Activated CD4-positive, alpha-beta T cell treated with anti-CD3 and anti-CD28 coated beads for 1 hour (primary cell): ENCODE measurements at regions not wholly inside any gene's neighbourhood (a gene's known extent, or its start where the extent isn't known, plus 50 kb on each side); places are given as distances from the start of the nearest gene placed in this dataset.
"Not testable (repeated sequence)": the region's sequence is repeated elsewhere in the genome, so short reads cannot be mapped to it uniquely, and the experiment has no call there.

Experiments
- DNase-seq: peaks from one replicate; pipeline ENCODE4 v3.0.0-alpha.2; 2020

DNA sequence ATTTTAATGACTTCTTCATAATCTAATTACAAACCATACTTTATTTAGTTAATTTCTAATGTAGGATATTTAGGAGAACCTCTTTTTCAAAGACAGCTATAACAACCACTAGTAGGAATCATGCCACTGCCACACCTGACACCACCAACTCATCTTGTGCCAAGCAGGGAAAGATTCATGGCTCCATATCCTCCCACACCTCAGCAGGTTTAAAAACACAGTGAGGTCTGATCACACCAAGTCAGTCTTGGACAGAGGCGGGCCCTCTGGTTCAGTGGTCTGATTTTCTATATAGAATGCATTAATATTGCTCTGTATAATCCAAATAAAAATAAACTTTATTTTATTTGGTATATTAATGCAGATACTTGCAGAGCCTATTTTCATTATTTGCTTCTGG is 227.7 kb upstream of the TTC29 start:
- DNase-seq = no peak

DNA sequence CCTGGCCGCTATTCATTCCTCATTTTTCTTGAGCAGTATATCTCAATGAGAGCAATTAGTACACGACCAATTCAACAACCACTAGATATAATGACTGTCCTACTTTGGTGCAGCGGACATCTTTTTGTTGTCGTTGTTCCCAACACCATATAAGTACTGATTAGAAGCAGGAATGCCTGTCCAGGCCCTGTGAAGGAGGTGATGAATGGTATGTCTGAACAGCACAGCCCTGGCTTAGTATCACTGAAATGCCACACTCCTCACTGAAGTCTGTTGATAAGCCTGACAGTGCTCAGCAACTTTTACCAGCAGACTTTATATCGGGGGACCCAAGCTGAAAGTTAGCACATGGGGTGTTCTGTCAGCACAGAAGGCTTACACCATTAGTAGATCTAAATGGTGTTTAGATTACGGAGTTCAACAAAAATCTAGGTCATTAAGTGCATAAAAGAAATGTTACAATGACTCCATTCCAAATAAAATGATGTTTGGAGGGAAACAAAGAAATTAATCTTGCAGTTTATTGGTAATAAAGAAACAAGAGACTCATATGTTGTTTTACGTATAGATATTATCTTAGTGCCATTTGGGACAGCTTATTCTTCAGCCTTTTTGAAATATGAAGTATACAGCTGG is 228.3 kb upstream of the TTC29 start:
- DNase-seq = no peak

DNA sequence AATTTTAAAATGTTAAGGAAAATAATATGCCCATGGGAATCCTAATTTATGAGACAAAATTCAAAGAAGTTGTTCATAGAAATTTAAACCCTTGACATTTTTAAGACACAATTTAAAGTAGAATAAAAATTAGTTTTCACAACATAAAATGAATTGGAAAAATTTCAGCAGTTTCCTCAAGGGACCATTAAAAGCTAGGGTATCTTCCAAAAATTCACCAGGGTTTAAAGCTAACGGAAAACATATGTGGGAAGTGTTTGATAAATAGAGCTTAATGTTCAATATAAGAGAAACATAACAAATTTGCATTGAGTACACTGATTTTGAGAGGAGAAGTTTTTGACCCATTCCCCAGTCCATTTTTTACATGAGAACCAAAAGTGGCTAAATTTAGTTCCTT is 228.9 kb upstream of the TTC29 start:
- DNase-seq = no peak

- DNase-seq = no peak
Observed at GRCh38 chr4:147175460-147176025, 229.9 kb upstream of the TTC29 start.

GRCh38 chr4:147182041-147182440 is 236.4 kb upstream of the TTC29 start:
- DNase-seq = no peak

DNA sequence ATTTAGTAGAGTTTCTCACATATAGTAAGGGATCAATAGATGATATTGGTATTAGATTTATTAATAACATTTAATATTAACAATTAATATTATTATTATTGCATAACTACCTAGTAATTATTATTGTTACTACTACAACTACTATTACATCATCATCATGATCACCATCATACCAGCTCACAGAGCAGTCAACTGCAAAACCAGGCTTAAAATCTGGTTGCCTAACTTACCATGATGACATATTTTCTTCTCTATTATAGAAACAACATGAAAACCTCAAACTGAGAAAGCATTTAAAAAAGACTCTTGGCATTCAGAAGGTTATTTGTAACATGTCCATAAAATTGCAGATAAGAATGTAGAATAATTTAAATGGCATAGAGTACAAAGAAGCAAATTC is 247.0 kb upstream of the TTC29 start:
- no peak for DNase-seq

GRCh38 chr4:147194114-147194513 is 248.4 kb upstream of the TTC29 start:
- no peak for DNase-seq

GRCh38 chr4:147194604-147195003 is 248.9 kb upstream of the TTC29 start:
- DNase-seq = no peak

DNA sequence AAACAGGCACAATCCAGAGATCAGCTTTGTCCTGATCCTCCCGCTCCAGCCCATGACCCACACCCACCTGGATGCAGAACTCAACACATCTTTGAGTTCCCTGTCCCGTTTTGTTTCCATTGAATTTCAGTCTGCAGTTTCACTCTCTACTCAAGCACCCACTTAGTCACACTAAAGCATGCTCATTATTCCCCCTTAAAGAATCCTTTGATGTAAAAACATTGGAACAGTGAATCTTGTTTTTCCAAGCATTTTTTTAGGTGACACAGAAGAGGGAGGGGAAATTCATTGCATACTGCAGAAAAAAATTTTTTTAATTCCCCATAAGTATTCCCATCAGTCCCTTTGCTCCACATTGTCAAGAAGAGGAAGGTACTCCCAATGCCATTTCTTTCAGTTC is 249.7 kb upstream of the TTC29 start:
- no peak for DNase-seq

DNA sequence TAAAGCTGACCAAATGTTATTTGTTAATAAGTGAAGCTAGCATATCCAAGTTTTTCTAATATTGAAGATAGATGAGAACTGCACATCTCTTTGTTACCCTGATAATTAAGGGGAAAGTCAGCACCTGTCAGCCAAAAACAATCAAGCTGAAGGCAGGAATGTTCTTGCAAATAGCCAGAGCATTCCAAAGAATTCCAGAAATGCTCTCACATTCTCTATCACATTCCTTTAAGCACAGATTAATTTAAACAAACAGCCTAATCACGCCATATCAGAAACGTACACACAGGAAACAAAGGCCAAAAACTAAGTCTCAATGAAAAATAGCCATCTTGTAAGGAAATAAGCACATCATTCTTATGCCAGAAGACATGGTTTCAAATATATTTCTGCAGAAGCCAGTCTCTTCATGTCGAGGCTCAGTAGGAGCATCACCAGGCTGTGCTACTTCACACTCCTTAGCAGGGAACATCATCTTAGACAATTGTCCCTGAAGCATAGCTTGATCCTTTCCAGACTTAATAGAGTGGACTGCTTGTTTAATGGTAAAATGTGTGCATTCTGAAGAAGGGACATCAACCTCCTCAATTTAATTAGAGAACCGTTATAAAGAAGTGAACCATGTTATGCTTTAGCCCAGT is 252.9 kb upstream of the TTC29 start:
- no peak for DNase-seq

DNA sequence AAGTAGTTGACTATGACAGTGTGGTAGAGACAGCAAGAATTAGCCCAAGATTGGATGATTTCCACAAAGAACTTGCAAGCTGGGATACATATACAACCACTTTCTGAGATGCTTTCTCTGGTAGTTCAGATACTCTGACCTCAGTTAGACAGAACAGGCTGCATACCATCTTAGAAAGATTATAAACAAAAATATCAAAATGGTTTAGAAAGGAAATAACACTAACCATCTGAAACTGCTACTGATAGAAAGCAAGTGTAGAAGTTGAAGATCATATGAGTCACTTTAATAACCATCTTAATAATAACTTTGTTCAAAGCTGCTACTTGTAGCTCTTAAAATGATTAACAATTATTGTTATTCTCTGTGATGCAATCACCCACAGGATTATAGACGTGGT is 255.4 kb upstream of the TTC29 start:
- no peak for DNase-seq

DNA sequence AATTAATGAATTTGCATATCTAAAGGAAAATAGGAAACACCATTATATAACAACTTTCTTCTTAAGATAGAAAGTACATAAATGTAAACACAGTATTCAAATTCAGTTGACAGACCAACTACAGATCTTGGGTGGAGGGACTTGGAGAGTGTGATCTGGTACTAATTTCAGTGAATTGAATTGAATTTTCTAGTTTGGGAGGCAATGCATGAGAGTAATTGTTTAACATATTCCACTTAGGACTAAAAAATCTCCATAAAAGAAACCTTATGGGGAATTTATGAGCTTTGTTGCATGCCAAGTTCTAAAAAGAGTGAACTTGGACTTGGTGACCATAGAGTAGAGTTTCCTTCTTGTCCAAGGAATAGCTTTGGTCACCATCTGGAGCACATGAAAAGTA is 261.1 kb upstream of the TTC29 start:
- no peak for DNase-seq

DNA sequence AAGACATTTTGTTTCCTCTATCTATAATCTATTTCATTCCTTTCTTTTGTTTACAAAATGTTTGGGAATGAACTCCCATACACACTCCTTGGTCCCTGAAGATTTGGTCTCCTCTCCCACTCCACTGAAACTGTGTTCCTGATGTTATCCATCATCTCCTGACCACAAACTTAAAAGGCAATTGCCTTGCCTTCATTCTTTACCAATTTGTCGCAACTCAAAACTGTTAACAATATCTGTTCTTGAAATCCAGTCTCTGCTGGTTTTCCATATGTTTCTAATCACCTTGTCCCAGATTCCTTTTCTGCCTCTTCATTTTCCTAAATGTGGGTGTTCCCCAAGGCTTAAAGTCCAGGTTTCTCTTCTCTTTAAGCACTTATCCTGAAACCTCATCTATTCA is 262.2 kb upstream of the TTC29 start:
- DNase-seq = no peak

DNA sequence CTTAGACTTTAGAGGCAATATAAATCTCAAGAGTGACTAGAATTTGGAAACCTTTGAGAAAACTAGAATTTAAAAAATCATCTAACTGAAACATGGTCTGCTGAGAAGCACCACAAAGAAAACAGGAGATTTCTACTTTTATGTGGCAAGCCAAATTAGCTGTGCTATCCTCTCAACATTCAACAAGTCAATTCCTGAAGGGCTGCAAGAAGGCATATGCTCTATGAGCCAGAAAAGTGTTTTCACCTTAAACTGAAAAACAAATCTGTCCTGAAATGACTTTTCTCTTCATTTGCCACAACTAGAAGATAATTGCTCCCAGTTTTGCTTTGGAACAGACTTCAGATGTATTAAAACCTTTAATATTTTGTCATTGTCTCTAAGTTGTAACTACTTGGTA is 263.2 kb upstream of the EDNRA start:
- no peak for DNase-seq

DNA sequence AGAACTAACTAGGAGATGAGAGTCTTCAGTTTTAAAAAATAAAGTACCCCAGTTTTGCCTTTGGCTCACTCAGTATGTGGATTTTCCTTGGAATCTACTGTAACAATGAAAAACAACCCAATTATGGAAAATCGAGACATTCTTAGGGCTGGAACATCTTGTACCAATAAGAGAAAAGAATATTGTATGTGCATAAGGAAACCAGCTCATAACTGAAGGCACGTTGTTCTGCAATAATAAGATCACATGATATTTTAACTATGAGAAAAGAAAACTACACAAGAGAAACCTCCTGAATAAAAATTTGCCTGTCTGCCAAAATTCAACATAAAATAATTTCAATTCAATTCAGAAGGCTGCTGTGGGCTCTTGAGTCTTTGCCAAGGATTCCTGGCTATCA is 261.8 kb upstream of the EDNRA start:
- DNase-seq = no peak

DNA sequence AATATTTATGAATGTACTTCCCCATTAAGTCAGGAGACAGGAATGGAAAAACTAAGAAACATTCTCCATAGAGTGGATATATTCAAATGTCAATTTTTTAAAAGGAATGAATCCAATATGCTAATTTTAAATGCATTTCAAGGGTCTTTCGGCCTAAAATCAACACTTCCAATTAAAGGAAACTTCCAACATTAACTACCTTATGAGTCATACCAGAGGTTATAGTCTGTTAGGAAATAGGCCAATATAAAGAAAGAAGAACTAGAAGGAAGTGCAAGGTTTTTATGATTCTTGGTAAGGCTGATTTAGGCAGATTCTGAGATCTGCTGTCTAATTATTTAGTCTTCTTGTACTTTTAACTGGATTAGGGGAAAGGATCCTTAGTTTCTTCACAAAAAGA is 260.1 kb upstream of the EDNRA start:
- DNase-seq = no peak

DNA sequence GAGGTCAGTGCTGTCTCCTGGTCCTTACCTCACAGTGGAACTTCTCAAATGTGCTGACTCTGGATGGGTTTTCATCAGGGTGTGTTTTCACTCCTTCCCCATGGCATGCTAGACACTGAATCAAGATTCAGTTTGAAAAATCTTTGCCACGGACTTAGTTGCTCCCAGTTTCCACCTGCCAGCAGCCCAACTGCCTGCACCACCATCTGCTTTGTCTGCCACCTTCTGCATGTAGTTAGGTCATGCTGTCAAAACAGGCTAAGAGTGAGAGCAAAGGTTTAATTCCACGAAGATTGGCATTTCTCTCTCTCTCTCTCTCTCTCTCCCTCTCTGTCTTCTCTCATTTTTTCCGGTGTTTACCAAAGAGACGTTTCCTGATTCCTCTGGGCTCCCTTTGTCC is 258.0 kb upstream of the EDNRA start:
- DNase-seq = no peak

DNA sequence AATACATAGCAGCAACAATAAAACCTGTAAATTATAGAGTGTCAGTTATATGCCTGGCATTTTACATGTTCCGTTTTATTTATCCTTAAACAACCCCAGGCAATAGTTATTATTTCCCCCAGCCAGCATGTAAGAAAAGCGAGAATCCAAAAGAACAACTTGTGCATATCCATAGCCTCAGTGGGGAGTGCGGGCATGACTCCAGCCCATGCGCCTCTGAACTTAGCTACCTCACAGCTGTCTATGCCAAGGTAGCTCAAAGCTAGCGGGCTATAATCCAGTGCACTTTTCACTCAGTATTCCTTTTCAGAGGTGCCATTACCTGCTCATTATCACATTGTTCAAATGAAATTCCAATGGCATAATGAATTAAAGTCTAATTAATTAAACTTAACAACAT is 257.3 kb upstream of the EDNRA start:
- no peak for DNase-seq

DNA sequence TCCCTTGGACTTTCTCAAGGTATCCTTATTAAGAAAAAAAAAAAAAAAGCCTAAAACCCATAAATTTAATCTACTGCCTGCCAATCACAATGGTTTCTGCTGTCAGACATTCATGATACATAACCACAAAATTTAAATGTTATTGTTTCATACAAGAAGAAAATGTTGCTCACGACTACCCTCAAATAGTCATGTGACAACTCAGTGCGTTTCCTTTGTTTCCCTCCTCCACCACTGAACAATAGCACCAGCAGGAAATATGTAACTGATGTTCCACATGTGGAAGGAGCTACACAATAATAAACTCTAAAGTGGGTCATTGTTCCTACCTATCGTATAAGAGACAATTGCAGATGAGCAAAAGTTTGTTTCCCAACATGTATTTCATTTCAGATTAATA is 244.1 kb upstream of the EDNRA start:
- DNase-seq = no peak

DNA sequence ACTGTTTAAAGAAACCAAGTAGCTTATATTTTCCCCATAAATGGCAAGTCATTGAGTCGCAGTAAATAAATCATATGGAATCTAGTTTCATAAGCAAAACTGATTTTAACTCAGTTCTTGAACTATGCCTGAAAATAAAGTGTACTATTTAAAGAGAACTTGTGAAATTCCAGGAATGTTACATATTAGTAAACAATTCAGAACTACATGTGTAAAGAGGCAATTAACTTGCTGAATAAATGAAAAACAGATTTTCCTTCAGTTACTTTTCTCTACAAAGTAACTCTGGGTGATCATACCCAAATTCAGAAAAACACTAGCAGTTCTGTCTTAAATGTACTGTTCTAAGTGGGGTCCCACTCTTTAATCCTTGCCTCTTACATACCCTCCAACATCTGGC is 236.1 kb upstream of the EDNRA start:
- no peak for DNase-seq

GRCh38 chr4:147246096-147246495 is 234.8 kb upstream of the EDNRA start:
- DNase-seq = no peak

- DNase-seq = not testable (repeated sequence)
Observed at GRCh38 chr4:147246528-147246927, 234.4 kb upstream of the EDNRA start.

GRCh38 chr4:147247579-147247978 is 233.3 kb upstream of the EDNRA start:
- DNase-seq = no peak

DNA sequence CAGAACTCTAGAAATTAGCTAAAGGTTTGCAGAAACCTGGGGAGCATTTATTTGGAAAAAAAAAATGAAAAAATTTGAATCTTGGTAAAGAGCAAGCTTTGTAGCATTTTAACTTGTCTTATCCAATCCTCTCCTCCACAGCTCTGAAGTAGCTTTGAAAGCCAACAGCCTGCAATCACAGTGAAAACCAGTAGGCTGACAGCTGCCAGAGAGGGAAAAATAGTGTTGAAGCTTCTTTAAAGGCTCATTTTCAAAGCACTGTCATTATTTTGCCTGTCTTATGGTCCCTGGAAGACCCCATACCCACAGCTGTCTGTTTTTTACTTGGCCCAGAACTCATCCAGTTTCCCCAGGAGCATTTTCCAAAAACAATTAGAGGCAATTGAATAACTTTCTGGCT is 230.8 kb upstream of the EDNRA start:
- no peak for DNase-seq

- not testable (repeated sequence) for DNase-seq
Observed at GRCh38 chr4:147255268-147255667, 225.6 kb upstream of the EDNRA start.
